ENCODE measurements at regions not wholly inside any gene's neighbourhood (a gene's known extent, or its start where the extent isn't known, plus 50 kb on each side); places are given as distances from the start of the nearest gene placed in this dataset.

DNA sequence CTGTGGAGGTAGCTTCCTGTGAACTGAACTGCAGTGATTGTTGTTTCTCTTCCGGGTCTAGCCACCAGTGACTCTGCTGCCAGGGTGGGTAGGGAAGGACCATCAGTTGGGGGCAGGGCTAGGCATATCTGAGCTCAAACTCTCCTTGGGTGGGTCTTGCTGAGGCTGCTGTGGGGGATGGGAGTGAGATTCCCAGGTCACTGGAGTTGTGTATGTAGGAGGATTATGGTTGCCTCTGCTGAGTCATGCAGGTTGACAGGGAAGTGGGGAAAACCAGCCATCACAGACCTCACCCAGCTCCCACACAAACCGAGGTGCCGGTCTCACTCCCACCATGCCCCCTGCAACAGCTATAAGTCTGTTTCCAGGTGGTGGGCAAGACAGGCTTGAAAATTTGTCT lies 1937.8 kb downstream of the PCDH7 start:
- no peak overlapping the region for H3K4me3 ChIP-seq (ENCODE audit: low read length, poor library complexity, severe bottlenecking)
- no peaks in the 10 kb centered on the region for H3K36me3 ChIP-seq (ENCODE audit: insufficient read depth, low read length)
- no peak overlapping the region for H3K4me2 ChIP-seq (ENCODE audit: low read depth, low read length, poor library complexity, severe bottlenecking)
- no peak overlapping the region for H2AFZ ChIP-seq (ENCODE audit: low read length)
- H3K4me1 ChIP-seq (ENCODE audit: insufficient read depth, low read length, poor library complexity, severe bottlenecking), result no peaks in the 10 kb centered on the region
- H4K20me1 ChIP-seq (ENCODE audit: insufficient read depth, low read length, poor library complexity, severe bottlenecking), result no peaks in the 10 kb centered on the region
- no peaks in the 10 kb centered on the region for H3K27me3 ChIP-seq (ENCODE audit: insufficient read depth, low read length, poor library complexity, severe bottlenecking)
- TF ChIP-seq, protein P1, sequence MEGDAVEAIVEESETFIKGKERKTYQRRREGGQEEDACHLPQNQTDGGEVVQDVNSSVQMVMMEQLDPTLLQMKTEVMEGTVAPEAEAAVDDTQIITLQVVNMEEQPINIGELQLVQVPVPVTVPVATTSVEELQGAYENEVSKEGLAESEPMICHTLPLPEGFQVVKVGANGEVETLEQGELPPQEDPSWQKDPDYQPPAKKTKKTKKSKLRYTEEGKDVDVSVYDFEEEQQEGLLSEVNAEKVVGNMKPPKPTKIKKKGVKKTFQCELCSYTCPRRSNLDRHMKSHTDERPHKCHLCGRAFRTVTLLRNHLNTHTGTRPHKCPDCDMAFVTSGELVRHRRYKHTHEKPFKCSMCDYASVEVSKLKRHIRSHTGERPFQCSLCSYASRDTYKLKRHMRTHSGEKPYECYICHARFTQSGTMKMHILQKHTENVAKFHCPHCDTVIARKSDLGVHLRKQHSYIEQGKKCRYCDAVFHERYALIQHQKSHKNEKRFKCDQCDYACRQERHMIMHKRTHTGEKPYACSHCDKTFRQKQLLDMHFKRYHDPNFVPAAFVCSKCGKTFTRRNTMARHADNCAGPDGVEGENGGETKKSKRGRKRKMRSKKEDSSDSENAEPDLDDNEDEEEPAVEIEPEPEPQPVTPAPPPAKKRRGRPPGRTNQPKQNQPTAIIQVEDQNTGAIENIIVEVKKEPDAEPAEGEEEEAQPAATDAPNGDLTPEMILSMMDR (conservative IDR thresholded peaks at IDR 0.05; ENCODE audit: low read length), result no peak
- TF ChIP-seq EZH2phosphoT487 (IDR thresholded peaks at IDR 0.05; ENCODE audit: borderline replicate concordance), result no peak
- H3F3A ChIP-seq (ENCODE audit: low read depth), result no peaks in the 10 kb centered on the region
- H3K9me2 ChIP-seq (replicated peaks; ENCODE audit: low read depth, low read length), result no peaks in the 10 kb centered on the region
- H3K79me2 ChIP-seq (ENCODE audit: insufficient read depth, low read length), result no peaks in the 10 kb centered on the region
- H3K9me3 ChIP-seq (ENCODE audit: insufficient read depth, low read depth, low read length), result no peaks in the 10 kb centered on the region
- H3K9ac ChIP-seq (ENCODE audit: low read depth, low read length, poor library complexity, severe bottlenecking), result no peak overlapping the region

DNA sequence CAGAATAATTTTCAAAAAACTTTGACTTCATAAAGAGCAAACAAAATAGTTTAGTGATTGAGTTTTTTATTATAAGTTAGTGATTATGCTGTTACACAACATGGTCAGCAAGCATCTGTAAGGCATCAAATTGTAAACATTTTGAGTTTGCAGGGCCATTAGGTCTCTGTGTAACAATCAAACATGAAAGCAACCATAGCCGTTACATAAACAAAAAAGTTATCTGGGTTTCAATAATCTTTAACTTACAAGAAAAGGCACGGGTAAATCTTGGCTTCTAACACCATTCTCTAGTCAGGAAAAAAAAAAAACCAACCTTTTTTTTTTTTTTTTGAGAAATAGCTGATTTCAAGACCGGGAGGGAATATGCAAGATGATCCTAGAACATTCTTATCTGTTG lies 1941.1 kb downstream of the PCDH7 start:
- TF ChIP-seq EZH2phosphoT487 (IDR thresholded peaks at IDR 0.05; ENCODE audit: borderline replicate concordance), result no peak
- TF ChIP-seq, protein P1 (conservative IDR thresholded peaks at IDR 0.05; ENCODE audit: low read length), result no peak
- no peaks in the 10 kb centered on the region for H3K9me3 ChIP-seq (ENCODE audit: insufficient read depth, low read depth, low read length)

DNA sequence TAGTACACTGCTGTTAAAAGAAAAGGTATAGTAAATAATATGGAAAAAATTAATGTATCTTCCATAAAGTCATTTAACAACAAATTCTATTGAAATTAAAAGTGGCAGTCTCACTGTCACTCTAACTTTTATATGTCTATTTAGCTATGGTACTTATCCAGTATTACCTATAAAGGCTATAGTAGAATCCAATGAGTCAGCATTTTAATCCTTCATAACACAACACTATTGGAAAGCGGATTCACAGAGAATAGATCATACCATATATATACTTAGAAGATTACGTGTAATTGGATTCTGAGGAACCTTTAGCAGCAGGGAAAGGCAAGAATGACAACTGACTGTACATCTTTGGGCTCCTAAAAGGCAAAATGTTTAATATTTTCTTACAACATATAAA lies 1942.6 kb downstream of the PCDH7 start:
- Histone ChIP-seq H3K36me3 (ENCODE audit: insufficient read depth, low read length) (no peaks in the 10 kb centered on the region), H3K9ac (ENCODE audit: low read depth, low read length, poor library complexity, severe bottlenecking) (no peak overlapping the region), H3K9me2 (replicated peaks; ENCODE audit: low read depth, low read length) (no peaks in the 10 kb centered on the region), H2AFZ (ENCODE audit: low read length) (no peak overlapping the region), H3K9me3 (ENCODE audit: insufficient read depth, low read depth, low read length) (no peaks in the 10 kb centered on the region), H3K27me3 (ENCODE audit: insufficient read depth, low read length, poor library complexity, severe bottlenecking) (no peaks in the 10 kb centered on the region), H4K20me1 (ENCODE audit: insufficient read depth, low read length, poor library complexity, severe bottlenecking) (no peaks in the 10 kb centered on the region), H3K4me2 (ENCODE audit: low read depth, low read length, poor library complexity, severe bottlenecking) (no peak overlapping the region), H3F3A (ENCODE audit: low read depth) (no peaks in the 10 kb centered on the region), H3K79me2 (ENCODE audit: insufficient read depth, low read length) (no peaks in the 10 kb centered on the region), H3K4me3 (ENCODE audit: low read length, poor library complexity, severe bottlenecking) (no peak overlapping the region), H3K4me1 (ENCODE audit: insufficient read depth, low read length, poor library complexity, severe bottlenecking) (no peaks in the 10 kb centered on the region)
- TF ChIP-seq, protein P1 (conservative IDR thresholded peaks at IDR 0.05; ENCODE audit: low read length), result no peak
- TF ChIP-seq EZH2phosphoT487 (IDR thresholded peaks at IDR 0.05; ENCODE audit: borderline replicate concordance), result no peak

More for the DNA sequence above, 1941.1 kb downstream of the PCDH7 start:
- H3F3A ChIP-seq (ENCODE audit: low read depth), result no peaks in the 10 kb centered on the region
- H3K4me3 ChIP-seq (ENCODE audit: low read length, poor library complexity, severe bottlenecking), result no peak overlapping the region
- H3K79me2 ChIP-seq (ENCODE audit: insufficient read depth, low read length), result no peaks in the 10 kb centered on the region
- H3K9me2 ChIP-seq (replicated peaks; ENCODE audit: low read depth, low read length), result no peaks in the 10 kb centered on the region
- H3K4me1 ChIP-seq (ENCODE audit: insufficient read depth, low read length, poor library complexity, severe bottlenecking), result no peaks in the 10 kb centered on the region
- H2AFZ ChIP-seq (ENCODE audit: low read length), result no peak overlapping the region
- no peak overlapping the region for H3K4me2 ChIP-seq (ENCODE audit: low read depth, low read length, poor library complexity, severe bottlenecking)
- no peaks in the 10 kb centered on the region for H3K36me3 ChIP-seq (ENCODE audit: insufficient read depth, low read length)
- no peaks in the 10 kb centered on the region for H4K20me1 ChIP-seq (ENCODE audit: insufficient read depth, low read length, poor library complexity, severe bottlenecking)
- H3K9ac ChIP-seq (ENCODE audit: low read depth, low read length, poor library complexity, severe bottlenecking), result no peak overlapping the region
- no peaks in the 10 kb centered on the region for H3K27me3 ChIP-seq (ENCODE audit: insufficient read depth, low read length, poor library complexity, severe bottlenecking)

All from Loucy (cell line).